HEK293 (cell line): ENCODE measurements at regions not wholly inside any gene's neighbourhood (a gene's known extent, or its start where the extent isn't known, plus 50 kb on each side); places are given as distances from the start of the nearest gene placed in this dataset.

Experiments used
- CTCF ChIA-PET: fragments of 350-600 bp; formaldehyde crosslinking; extraction: SDS; loops from one replicate; lab custom pipeline; 2021; ENCODE audit warnings: antibody characterized with exemption; lab: Yijun Ruan, JAX
- POLR2A ChIA-PET: fragments of 300-600 bp; formaldehyde crosslinking; extraction: SDS; loops from one replicate; lab custom pipeline; 2020; ENCODE audit warnings: antibody characterized with exemption, inconsistent platforms; lab: Yijun Ruan, JAX
- H3K27ac ChIP-seq: fragments of 200-500 bp; sonication (Bioruptor generic); 2 replicates; pipeline ENCODE4 v1.5.1; 2014; ENCODE audit warnings: low read depth, low read length, control low read depth, inconsistent platforms; ENCODE audit errors: extremely low read depth
- H3K36me3 ChIP-seq, 2 experiments: fragments of 200-500 bp in 1 of 2; sonication (Bioruptor generic) in 1 of 2; 1 replicate in 1 of 2; 2 replicates in 1 of 2; pipeline ENCODE4 v1.5.1; 2014 to 2017; ENCODE audit warnings: inconsistent platforms in 2 of 2, low read length in 2 of 2; ENCODE audit not compliant: control insufficient read depth in 2 of 2, insufficient read depth in 1 of 2
- H3K4me1 ChIP-seq: fragments of 200-500 bp; sonication (Bioruptor generic); 2 replicates; pipeline ENCODE4 v1.5.1; 2014; ENCODE audit warnings: mild to moderate bottlenecking, low read length, inconsistent platforms; ENCODE audit not compliant: control insufficient read depth, insufficient read depth
- H3K4me3 ChIP-seq: 2 replicates; pipeline ENCODE4 v1.5.1; 2011; ENCODE audit warnings: low read depth, mild to moderate bottlenecking, control low read depth, low read length, moderate library complexity
- H3K9me3 ChIP-seq: fragments of 200-500 bp; sonication (Bioruptor generic); 2 replicates; pipeline ENCODE4 v1.5.1; 2014; ENCODE audit warnings: low read depth, low read length, inconsistent platforms; ENCODE audit not compliant: control insufficient read depth, insufficient read depth
- HOXC10 ChIP-seq: sonication (generic); formaldehyde crosslinking; IDR thresholded peaks from 2 replicates; pipeline ENCODE4 v1.8.1; 2023; ENCODE audit warnings: mild to moderate bottlenecking, missing genetic modification reagents
- KLF7 ChIP-seq: fragments of 450-650 bp; formaldehyde crosslinking; IDR thresholded peaks from 2 replicates; pipeline ENCODE4 v1.5.1; 2016; ENCODE audit warnings: missing biosample characterization, missing genetic modification characterization, borderline replicate concordance
- TCF7L2 ChIP-seq: IDR thresholded peaks from 2 replicates; pipeline ENCODE4 v1.6.1; 2011; ENCODE audit warnings: low read depth, mild to moderate bottlenecking, inconsistent platforms, low read length, moderate library complexity, borderline replicate concordance
- ZFP3 ChIP-seq: fragments of 450-650 bp; formaldehyde crosslinking; IDR thresholded peaks from 2 replicates; pipeline ENCODE4 v1.5.1; 2016; ENCODE audit warnings: low read depth, missing biosample characterization, missing genetic modification characterization
- ZNF157 ChIP-seq: fragments of 450-650 bp; formaldehyde crosslinking; IDR thresholded peaks from 2 replicates; pipeline ENCODE4 v1.5.1; 2016; ENCODE audit warnings: missing biosample characterization, missing genetic modification characterization
- ZNF2 ChIP-seq: fragments of 450-650 bp; formaldehyde crosslinking; IDR thresholded peaks from 2 replicates; pipeline ENCODE4 v1.5.1; 2016; ENCODE audit warnings: missing biosample characterization, missing genetic modification characterization
- ZNF292 ChIP-seq: fragments of 450-650 bp; formaldehyde crosslinking; IDR thresholded peaks from 2 replicates; pipeline ENCODE4 v1.5.1; 2016; ENCODE audit warnings: low read depth, missing biosample characterization, missing genetic modification characterization, borderline replicate concordance
- ZNF350 ChIP-seq: fragments of 450-650 bp; formaldehyde crosslinking; IDR thresholded peaks from 2 replicates; pipeline ENCODE4 v1.5.0; 2017; ENCODE audit warnings: missing biosample characterization, mild to moderate bottlenecking, missing genetic modification characterization
- ZNF391 ChIP-seq: fragments of 450-650 bp; formaldehyde crosslinking; IDR thresholded peaks from 2 replicates; pipeline ENCODE4 v1.5.1; 2016; ENCODE audit warnings: low read depth, missing biosample characterization, missing genetic modification characterization, borderline replicate concordance
- ZNF510 ChIP-seq: fragments of 450-650 bp; formaldehyde crosslinking; IDR thresholded peaks from 2 replicates; pipeline ENCODE4 v1.5.1; 2018; ENCODE audit warnings: mild to moderate bottlenecking, missing genetic modification characterization, missing biosample characterization; ENCODE audit not compliant: insufficient replicate concordance
- ZNF544 ChIP-seq: fragments of 450-650 bp; formaldehyde crosslinking; IDR thresholded peaks from 2 replicates; pipeline ENCODE4 v1.5.0; 2017; ENCODE audit warnings: missing biosample characterization, missing genetic modification characterization
- ZNF596 ChIP-seq: fragments of 450-650 bp; IDR thresholded peaks from 2 replicates; pipeline ENCODE4 v1.5.0; 2018; ENCODE audit warnings: missing biosample characterization, mild to moderate bottlenecking, missing genetic modification characterization, moderate library complexity
- ZXDB ChIP-seq: fragments of 450-650 bp; formaldehyde crosslinking; IDR thresholded peaks from 2 replicates; pipeline ENCODE4 v1.5.1; 2016; ENCODE audit warnings: missing biosample characterization, missing genetic modification characterization
- TF ChIP-seq, protein P1 (sequence below): fragments of 450-650 bp; formaldehyde crosslinking; IDR thresholded peaks from 2 replicates; pipeline ENCODE4 v1.5.1; 2017; ENCODE audit warnings: missing biosample characterization, missing genetic modification characterization
- TF ChIP-seq, protein P2 (sequence below): fragments of 450-650 bp; formaldehyde crosslinking; IDR thresholded peaks from 2 replicates; pipeline ENCODE4 v1.5.1; 2016; ENCODE audit warnings: missing biosample characterization, missing genetic modification characterization
- TF ChIP-seq, protein P3 (sequence below): fragments of 450-650 bp; formaldehyde crosslinking; IDR thresholded peaks from 2 replicates; pipeline ENCODE4 v1.5.1; 2016; ENCODE audit warnings: missing biosample characterization, missing genetic modification characterization
- TF ChIP-seq, protein P4 (sequence below): fragments of 450-650 bp; formaldehyde crosslinking; IDR thresholded peaks from 2 replicates; pipeline ENCODE4 v1.5.1; 2016; ENCODE audit warnings: missing biosample characterization, missing genetic modification characterization, borderline replicate concordance
- TF ChIP-seq, protein P5 (sequence below): fragments of 450-650 bp; formaldehyde crosslinking; IDR thresholded peaks from 2 replicates; pipeline ENCODE4; 2016; ENCODE audit warnings: missing biosample characterization, missing genetic modification characterization
- TF ChIP-seq, protein P6 (sequence below): fragments of 450-650 bp; formaldehyde crosslinking; IDR thresholded peaks from 2 replicates; pipeline ENCODE4 v1.5.1; 2016; ENCODE audit warnings: missing biosample characterization, missing genetic modification characterization, low read depth

DNA sequence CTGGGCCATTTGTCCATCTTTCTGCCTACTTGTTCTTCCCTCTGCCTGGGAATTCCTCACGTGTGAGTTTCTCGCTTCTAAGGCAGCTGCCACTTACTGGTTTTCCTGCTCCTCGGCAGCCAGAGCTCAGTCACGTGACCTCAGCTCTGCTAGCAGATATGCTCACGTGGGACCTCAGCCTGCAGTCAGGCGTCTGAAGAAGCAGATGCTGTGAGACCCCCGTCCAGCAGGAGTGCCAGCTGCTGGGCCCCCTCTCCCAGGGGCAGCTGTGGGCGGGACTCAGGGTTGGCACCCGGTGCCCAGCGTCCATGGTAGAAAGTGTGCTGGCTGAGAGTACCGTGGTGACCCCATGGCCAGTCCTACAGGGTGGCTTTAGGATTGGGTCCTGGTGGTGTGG is 161.3 kb upstream of the TLE3 start:
- no peak overlapping the region for H3K27ac ChIP-seq
- TF ChIP-seq KLF7 (no peak), ZNF596 (no peak), ZXDB (tag by site-specific recombination) (no peak), ZFP3 (tag by site-specific recombination) (no peak), ZNF350 (tag by site-specific recombination) (no peak), ZNF544 (tag by site-specific recombination) (no peak), ZNF292 (tag by site-specific recombination) (no peak), TCF7L2 (no peak), HOXC10 (no peak), ZNF391 (no peak), ZNF2 (tag by site-specific recombination) (no peak), ZNF510 (tag by site-specific recombination) (no peak), ZNF157 (tag by site-specific recombination) (no peak)
- TF ChIP-seq, protein P1, sequence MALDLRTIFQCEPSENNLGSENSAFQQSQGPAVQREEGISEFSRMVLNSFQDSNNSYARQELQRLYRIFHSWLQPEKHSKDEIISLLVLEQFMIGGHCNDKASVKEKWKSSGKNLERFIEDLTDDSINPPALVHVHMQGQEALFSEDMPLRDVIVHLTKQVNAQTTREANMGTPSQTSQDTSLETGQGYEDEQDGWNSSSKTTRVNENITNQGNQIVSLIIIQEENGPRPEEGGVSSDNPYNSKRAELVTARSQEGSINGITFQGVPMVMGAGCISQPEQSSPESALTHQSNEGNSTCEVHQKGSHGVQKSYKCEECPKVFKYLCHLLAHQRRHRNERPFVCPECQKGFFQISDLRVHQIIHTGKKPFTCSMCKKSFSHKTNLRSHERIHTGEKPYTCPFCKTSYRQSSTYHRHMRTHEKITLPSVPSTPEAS (tag by site-specific recombination) = no peak
- TF ChIP-seq, protein P2, sequence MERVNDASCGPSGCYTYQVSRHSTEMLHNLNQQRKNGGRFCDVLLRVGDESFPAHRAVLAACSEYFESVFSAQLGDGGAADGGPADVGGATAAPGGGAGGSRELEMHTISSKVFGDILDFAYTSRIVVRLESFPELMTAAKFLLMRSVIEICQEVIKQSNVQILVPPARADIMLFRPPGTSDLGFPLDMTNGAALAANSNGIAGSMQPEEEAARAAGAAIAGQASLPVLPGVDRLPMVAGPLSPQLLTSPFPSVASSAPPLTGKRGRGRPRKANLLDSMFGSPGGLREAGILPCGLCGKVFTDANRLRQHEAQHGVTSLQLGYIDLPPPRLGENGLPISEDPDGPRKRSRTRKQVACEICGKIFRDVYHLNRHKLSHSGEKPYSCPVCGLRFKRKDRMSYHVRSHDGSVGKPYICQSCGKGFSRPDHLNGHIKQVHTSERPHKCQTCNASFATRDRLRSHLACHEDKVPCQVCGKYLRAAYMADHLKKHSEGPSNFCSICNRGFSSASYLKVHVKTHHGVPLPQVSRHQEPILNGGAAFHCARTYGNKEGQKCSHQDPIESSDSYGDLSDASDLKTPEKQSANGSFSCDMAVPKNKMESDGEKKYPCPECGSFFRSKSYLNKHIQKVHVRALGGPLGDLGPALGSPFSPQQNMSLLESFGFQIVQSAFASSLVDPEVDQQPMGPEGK (tag by site-specific recombination) = no peak
- TF ChIP-seq, protein P3, sequence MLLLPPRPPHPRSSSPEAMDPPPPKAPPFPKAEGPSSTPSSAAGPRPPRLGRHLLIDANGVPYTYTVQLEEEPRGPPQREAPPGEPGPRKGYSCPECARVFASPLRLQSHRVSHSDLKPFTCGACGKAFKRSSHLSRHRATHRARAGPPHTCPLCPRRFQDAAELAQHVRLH (tag by site-specific recombination) = no peak
- TF ChIP-seq, protein P4, sequence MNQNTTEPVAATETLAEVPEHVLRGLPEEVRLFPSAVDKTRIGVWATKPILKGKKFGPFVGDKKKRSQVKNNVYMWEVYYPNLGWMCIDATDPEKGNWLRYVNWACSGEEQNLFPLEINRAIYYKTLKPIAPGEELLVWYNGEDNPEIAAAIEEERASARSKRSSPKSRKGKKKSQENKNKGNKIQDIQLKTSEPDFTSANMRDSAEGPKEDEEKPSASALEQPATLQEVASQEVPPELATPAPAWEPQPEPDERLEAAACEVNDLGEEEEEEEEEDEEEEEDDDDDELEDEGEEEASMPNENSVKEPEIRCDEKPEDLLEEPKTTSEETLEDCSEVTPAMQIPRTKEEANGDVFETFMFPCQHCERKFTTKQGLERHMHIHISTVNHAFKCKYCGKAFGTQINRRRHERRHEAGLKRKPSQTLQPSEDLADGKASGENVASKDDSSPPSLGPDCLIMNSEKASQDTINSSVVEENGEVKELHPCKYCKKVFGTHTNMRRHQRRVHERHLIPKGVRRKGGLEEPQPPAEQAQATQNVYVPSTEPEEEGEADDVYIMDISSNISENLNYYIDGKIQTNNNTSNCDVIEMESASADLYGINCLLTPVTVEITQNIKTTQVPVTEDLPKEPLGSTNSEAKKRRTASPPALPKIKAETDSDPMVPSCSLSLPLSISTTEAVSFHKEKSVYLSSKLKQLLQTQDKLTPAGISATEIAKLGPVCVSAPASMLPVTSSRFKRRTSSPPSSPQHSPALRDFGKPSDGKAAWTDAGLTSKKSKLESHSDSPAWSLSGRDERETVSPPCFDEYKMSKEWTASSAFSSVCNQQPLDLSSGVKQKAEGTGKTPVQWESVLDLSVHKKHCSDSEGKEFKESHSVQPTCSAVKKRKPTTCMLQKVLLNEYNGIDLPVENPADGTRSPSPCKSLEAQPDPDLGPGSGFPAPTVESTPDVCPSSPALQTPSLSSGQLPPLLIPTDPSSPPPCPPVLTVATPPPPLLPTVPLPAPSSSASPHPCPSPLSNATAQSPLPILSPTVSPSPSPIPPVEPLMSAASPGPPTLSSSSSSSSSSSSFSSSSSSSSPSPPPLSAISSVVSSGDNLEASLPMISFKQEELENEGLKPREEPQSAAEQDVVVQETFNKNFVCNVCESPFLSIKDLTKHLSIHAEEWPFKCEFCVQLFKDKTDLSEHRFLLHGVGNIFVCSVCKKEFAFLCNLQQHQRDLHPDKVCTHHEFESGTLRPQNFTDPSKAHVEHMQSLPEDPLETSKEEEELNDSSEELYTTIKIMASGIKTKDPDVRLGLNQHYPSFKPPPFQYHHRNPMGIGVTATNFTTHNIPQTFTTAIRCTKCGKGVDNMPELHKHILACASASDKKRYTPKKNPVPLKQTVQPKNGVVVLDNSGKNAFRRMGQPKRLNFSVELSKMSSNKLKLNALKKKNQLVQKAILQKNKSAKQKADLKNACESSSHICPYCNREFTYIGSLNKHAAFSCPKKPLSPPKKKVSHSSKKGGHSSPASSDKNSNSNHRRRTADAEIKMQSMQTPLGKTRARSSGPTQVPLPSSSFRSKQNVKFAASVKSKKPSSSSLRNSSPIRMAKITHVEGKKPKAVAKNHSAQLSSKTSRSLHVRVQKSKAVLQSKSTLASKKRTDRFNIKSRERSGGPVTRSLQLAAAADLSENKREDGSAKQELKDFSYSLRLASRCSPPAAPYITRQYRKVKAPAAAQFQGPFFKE (tag by site-specific recombination) = no peak
- TF ChIP-seq, protein P5, sequence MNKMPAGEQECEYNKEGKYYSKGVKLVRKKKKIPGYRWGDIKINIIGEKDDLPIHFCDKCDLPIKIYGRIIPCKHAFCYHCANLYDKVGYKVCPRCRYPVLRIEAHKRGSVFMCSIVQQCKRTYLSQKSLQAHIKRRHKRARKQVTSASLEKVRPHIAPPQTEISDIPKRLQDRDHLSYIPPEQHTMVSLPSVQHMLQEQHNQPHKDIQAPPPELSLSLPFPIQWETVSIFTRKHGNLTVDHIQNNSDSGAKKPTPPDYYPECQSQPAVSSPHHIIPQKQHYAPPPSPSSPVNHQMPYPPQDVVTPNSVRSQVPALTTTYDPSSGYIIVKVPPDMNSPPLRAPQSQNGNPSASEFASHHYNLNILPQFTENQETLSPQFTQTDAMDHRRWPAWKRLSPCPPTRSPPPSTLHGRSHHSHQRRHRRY (tag by site-specific recombination) = no peak
- TF ChIP-seq, protein P6, sequence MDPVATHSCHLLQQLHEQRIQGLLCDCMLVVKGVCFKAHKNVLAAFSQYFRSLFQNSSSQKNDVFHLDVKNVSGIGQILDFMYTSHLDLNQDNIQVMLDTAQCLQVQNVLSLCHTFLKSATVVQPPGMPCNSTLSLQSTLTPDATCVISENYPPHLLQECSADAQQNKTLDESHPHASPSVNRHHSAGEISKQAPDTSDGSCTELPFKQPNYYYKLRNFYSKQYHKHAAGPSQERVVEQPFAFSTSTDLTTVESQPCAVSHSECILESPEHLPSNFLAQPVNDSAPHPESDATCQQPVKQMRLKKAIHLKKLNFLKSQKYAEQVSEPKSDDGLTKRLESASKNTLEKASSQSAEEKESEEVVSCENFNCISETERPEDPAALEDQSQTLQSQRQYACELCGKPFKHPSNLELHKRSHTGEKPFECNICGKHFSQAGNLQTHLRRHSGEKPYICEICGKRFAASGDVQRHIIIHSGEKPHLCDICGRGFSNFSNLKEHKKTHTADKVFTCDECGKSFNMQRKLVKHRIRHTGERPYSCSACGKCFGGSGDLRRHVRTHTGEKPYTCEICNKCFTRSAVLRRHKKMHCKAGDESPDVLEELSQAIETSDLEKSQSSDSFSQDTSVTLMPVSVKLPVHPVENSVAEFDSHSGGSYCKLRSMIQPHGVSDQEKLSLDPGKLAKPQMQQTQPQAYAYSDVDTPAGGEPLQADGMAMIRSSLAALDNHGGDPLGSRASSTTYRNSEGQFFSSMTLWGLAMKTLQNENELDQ (tag by site-specific recombination) = no peak
- TF ChIP-seq, all 188 proteins: peak for 0
- Histone ChIP-seq H3K9me3 (no peaks in the 10 kb centered on the region), H3K36me3 (no peaks in the 10 kb centered on the region), H3K4me3 (no peak overlapping the region), H3K4me1 (peaks cover 6% of the 10 kb centered on the region)
- ChIA-PET POLR2A (interaction anchor here (1.9 kb wide), 1 partner anchor 10 kb away, joined by 4 read pairs; no protein-coding TSS in a partner anchor), CTCF (interaction anchor here (0.5 to 1.6 kb wide), 6 partner anchors 36 to 248 kb away, joined by 3 to 6 read pairs (median 3); no protein-coding TSS in a partner anchor)
